ENCODE measurements at regions not wholly inside any gene's neighbourhood (a gene's known extent, or its start where the extent isn't known, plus 50 kb on each side); places are given as distances from the start of the nearest gene placed in this dataset.

- TF ChIP-seq CTCF (IDR thresholded peaks at IDR 0.05; ENCODE audit: low read length) (no peak), EZH2 (optimal IDR thresholded peaks at IDR 0.05; ENCODE audit: low read depth, low read length) (no peak), EZH2phosphoT487 (IDR thresholded peaks at IDR 0.05; ENCODE audit: low read length) (no peak)
These were observed 802.1 kb upstream of the POU3F3 start for GRCh38 chr2:104051766-104052165.

All from MM.1S (cell line).